ENCODE measurements at regions not wholly inside any gene's neighbourhood (a gene's known extent, or its start where the extent isn't known, plus 50 kb on each side); places are given as distances from the start of the nearest gene placed in this dataset.

DNA sequence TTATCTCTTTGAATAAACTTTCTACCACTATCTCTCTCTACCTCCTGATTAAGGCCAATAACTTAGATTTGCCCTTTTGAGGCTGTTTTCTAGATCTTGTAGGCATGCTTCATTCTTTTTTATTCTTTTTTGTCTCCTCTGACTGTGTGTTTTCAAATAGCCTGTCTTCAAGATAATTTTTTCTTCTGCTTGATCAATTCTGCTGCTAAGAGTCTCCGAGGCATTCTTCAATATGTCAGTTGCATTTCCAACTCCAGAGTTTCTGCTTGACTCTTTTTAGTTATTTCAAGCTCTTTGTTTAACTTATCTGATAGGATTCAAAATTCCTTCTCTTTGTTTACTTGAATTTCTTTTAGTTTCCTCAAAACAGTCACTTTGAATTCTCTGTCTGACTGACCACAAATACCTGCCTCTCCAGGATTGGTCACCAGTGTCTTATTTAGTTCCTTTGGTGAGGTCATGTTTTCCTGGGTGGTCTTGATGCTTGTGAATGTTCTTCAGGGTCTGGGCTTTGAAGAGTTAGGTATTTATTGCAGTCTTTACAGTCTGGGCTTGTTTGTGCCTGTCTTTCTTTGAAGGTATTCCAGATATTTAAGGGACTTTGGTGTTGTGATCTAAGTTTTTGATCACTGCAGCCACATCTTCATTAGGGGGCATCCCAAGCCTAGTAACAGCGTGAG is 197.3 kb upstream of the STK17B start:
- no peak for TF ChIP-seq GATA2 (IDR thresholded peaks at IDR 0.05; ENCODE audit: low read depth, low read length)
- TF ChIP-seq GATA3 (IDR thresholded peaks at IDR 0.05; ENCODE audit: low read depth, low read length): no peak

All from SH-SY5Y (cell line).